C4-2B (cell line): ENCODE measurements at regions not wholly inside any gene's neighbourhood (a gene's known extent, or its start where the extent isn't known, plus 50 kb on each side); places are given as distances from the start of the nearest gene placed in this dataset.

ENCODE experiments used
- ZFX ChIP-seq: fragments of 450-650 bp; IDR thresholded peaks from 2 replicates; pipeline ENCODE4 v1.6.1; 2017
- TF ChIP-seq, protein P1 (sequence below): fragments of 450-650 bp; conservative IDR thresholded peaks from 2 replicates; pipeline ENCODE4 v1.5.1; 2017; ENCODE audit warnings: mild to moderate bottlenecking

DNA sequence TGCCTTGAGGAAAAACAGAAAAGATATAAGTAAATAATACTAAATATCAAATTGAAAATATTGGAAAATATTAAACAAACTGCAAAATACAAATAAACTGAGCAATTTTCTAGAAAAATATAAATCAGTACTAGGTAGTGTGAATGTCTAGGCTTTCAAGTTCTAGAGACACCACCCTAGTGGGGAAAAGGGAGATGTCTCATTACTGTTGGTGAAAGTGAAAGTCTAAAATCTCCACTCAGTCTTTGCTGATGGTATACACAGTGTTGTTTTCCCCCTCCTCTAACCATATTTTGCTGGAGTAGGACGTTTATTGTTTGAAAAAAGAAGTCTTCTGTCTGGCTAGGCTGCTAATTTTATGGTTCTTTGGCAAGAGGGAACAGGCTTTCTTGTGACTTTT lies 1368.9 kb downstream of the OTOL1 start:
- TF ChIP-seq, protein P1, sequence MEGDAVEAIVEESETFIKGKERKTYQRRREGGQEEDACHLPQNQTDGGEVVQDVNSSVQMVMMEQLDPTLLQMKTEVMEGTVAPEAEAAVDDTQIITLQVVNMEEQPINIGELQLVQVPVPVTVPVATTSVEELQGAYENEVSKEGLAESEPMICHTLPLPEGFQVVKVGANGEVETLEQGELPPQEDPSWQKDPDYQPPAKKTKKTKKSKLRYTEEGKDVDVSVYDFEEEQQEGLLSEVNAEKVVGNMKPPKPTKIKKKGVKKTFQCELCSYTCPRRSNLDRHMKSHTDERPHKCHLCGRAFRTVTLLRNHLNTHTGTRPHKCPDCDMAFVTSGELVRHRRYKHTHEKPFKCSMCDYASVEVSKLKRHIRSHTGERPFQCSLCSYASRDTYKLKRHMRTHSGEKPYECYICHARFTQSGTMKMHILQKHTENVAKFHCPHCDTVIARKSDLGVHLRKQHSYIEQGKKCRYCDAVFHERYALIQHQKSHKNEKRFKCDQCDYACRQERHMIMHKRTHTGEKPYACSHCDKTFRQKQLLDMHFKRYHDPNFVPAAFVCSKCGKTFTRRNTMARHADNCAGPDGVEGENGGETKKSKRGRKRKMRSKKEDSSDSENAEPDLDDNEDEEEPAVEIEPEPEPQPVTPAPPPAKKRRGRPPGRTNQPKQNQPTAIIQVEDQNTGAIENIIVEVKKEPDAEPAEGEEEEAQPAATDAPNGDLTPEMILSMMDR: peak; percentile 9; the same call in 1 of the 2 replicates
- TF ChIP-seq ZFX: no peak
